GM23338 (cell line): ENCODE measurements at regions not wholly inside any gene's neighbourhood (a gene's known extent, or its start where the extent isn't known, plus 50 kb on each side); places are given as distances from the start of the nearest gene placed in this dataset.

Experiments
- ATAC-seq: fragments of 200-7000 bp; cut with Tn5 transposase; 3 replicates; pipeline ENCODE4 v1.9.1; 2020
- DNase-seq: peaks from one replicate; pipeline ENCODE4 v3.0.0-alpha.2; 2015; ENCODE audit warnings: low spot score
- H2AFZ ChIP-seq: fragments of 200-600 bp; sonication (generic); 2 replicates; pipeline ENCODE4 v1.8.0; 2016; ENCODE audit warnings: antibody characterized with exemption, mild to moderate bottlenecking, moderate library complexity
- H3F3A ChIP-seq: fragments of 200-600 bp; sonication (generic); replicated peaks from 2 replicates; pipeline ENCODE4 v1.8.0; 2017; ENCODE audit warnings: antibody characterized with exemption, mixed run types, low read depth
- H3K27ac ChIP-seq: fragments of 200-600 bp; sonication (generic); 2 replicates; pipeline ENCODE4 v1.6.1; 2016; ENCODE audit warnings: low read depth
- H3K27me3 ChIP-seq: fragments of 200-600 bp; sonication (generic); 2 replicates; pipeline ENCODE4 v1.8.0; 2016; ENCODE audit warnings: mild to moderate bottlenecking, mixed run types, moderate library complexity; ENCODE audit not compliant: insufficient read depth
- H3K36me3 ChIP-seq: fragments of 200-600 bp; sonication (generic); 2 replicates; pipeline ENCODE4 v1.8.0; 2016; ENCODE audit warnings: mild to moderate bottlenecking; ENCODE audit not compliant: insufficient read depth
- H3K4me1 ChIP-seq: fragments of 200-600 bp; sonication (generic); 2 replicates; pipeline ENCODE4 v1.8.0; 2016; ENCODE audit warnings: mild to moderate bottlenecking, moderate library complexity; ENCODE audit not compliant: insufficient read depth
- H3K4me2 ChIP-seq: fragments of 200-600 bp; sonication (generic); 2 replicates; pipeline ENCODE4 v1.7.1; 2017; ENCODE audit warnings: mixed run types
- H3K4me3 ChIP-seq: fragments of 200-600 bp; sonication (generic); 2 replicates; pipeline ENCODE4 v1.6.1; 2016; ENCODE audit warnings: mixed run types
- H3K79me2 ChIP-seq: fragments of 200-600 bp; sonication (generic); replicated peaks from 2 replicates; pipeline ENCODE4 v1.8.0; 2017; ENCODE audit warnings: mild to moderate bottlenecking; ENCODE audit not compliant: insufficient read depth
- H3K9me2 ChIP-seq: fragments of 200-600 bp; sonication (generic); 2 replicates; pipeline ENCODE4 v1.8.0; 2017; ENCODE audit not compliant: insufficient read depth
- H4K20me1 ChIP-seq: fragments of 200-600 bp; sonication (generic); replicated peaks from 2 replicates; pipeline ENCODE4 v1.8.0; 2017; ENCODE audit warnings: mild to moderate bottlenecking; ENCODE audit not compliant: insufficient read depth
- H3K27ac Mint-ChIP-seq: 2 replicates; pipeline ENCODE4 v1.8.0; 2020; ENCODE audit warnings: inconsistent platforms, mild to moderate bottlenecking, moderate library complexity, mixed read lengths
- H3K27me3 Mint-ChIP-seq: 3 replicates; pipeline ENCODE4 v1.8.0; 2022; ENCODE audit warnings: low read depth, mild to moderate bottlenecking, moderate library complexity, mixed read lengths, inconsistent platforms; ENCODE audit not compliant: insufficient read depth, poor library complexity
- H3K36me3 Mint-ChIP-seq: 3 replicates; pipeline ENCODE4 v1.8.0; 2021; ENCODE audit warnings: low read depth, mild to moderate bottlenecking, inconsistent platforms, moderate library complexity, mixed read lengths
- H3K4me1 Mint-ChIP-seq: 3 replicates; pipeline ENCODE4 v1.8.0; 2020; ENCODE audit warnings: mild to moderate bottlenecking, inconsistent platforms, mixed read lengths
- H3K4me3 Mint-ChIP-seq: 3 replicates; pipeline ENCODE4 v1.8.0; 2021; ENCODE audit warnings: moderate library complexity, mild to moderate bottlenecking, inconsistent platforms, mixed read lengths
- H3K9me3 Mint-ChIP-seq: 3 replicates; pipeline ENCODE4 v1.8.0; 2020; ENCODE audit warnings: moderate library complexity, mild to moderate bottlenecking, inconsistent platforms, mixed read lengths
- CREB1 ChIP-seq: fragments of 250-450 bp; sonication (Bioruptor Pico); IDR thresholded peaks from 2 replicates; pipeline ENCODE4 v1.5.0; 2020; ENCODE audit warnings: low read depth, mild to moderate bottlenecking, moderate library complexity
- EZH2phosphoT487 ChIP-seq: fragments of 200-600 bp; sonication (generic); IDR thresholded peaks from one replicate; pipeline ENCODE4 v1.8.1; 2018; ENCODE audit warnings: antibody characterized with exemption; ENCODE audit not compliant: unreplicated experiment
- JUNB ChIP-seq: IDR thresholded peaks from one replicate; pipeline ENCODE4 v1.6.1; 2016; ENCODE audit warnings: antibody characterized with exemption; ENCODE audit not compliant: unreplicated experiment
- NANOG ChIP-seq: IDR thresholded peaks from 2 replicates; pipeline ENCODE4 v1.6.1; 2016; ENCODE audit warnings: antibody characterized with exemption, borderline replicate concordance
- POLR2AphosphoS5 ChIP-seq: IDR thresholded peaks from 2 replicates; pipeline ENCODE4 v1.6.1; 2016; ENCODE audit warnings: antibody characterized with exemption, low read depth
- STAT1 ChIP-seq: IDR thresholded peaks from one replicate; pipeline ENCODE4 v1.6.1; 2016; ENCODE audit warnings: antibody characterized with exemption; ENCODE audit not compliant: unreplicated experiment
- ZNF114 ChIP-seq: fragments of 250-450 bp; sonication (Bioruptor Pico); IDR thresholded peaks from 2 replicates; pipeline ENCODE4 v1.5.0; 2020; ENCODE audit warnings: mild to moderate bottlenecking, moderate library complexity
- TF ChIP-seq, protein P1 (sequence below): IDR thresholded peaks from one replicate; pipeline ENCODE4 v1.6.1; 2018; ENCODE audit warnings: antibody characterized with exemption; ENCODE audit not compliant: unreplicated experiment
- TF ChIP-seq, protein P2 (sequence below), 2 experiments: fragments of 200-600 bp in 1 of 2; sonication (generic) in 1 of 2; conservative IDR thresholded peaks; 2 replicates each; pipeline versions ENCODE4 v1.5.1 to v1.6.1; 2016 to 2017; ENCODE audit warnings: antibody characterized with exemption in 2 of 2, low read depth in 2 of 2, mild to moderate bottlenecking in 2 of 2, moderate library complexity in 1 of 2
- TF ChIP-seq, protein P3 (sequence below): IDR thresholded peaks from 2 replicates; pipeline ENCODE4 v1.6.1; 2016; ENCODE audit warnings: antibody characterized with exemption

DNA sequence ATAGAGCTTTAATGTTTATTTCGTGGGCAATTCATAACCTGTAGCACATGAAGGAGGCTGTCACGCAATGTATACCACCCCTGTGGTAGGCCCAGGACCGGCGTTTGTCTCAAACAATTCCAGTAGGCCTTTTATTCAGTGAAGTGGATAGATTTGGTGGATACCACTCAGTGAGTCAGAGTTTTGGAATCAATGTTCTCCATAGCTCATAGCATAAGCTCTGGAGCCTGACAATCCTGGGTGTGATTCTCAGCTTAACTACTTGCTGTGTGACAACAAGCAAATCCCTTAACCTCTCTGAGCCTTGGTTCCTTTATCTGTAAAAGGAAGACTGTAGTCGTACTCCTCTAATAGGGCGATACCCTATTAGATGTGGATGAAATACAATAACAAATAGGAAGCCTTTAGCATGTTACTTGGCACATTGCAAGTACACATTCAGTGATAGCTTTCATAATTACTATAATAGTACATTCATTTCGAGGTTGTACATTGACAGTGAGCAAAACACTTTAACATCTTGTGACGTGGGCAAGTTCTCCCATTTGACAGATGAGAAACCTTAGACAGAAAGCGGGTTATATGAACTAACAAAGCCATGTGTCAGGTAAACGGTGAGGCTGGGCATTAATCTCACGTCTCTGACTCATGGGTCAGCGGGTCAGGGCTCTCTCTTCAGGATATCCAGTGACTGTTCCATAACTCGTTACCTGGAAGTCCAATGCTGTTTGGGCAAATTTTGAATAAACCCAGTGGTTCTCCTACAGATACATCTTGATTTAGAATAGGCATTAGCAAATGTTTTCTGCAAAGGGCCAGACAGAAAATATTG, 130.8 kb downstream of the C9orf152 start:
- Mint-ChIP-seq H3K27ac (no peak overlapping the region), H3K27me3 (peaks cover 2% of the 10 kb centered on the region), H3K36me3 (no peaks in the 10 kb centered on the region), H3K9me3 (no peaks in the 10 kb centered on the region; the same call in 2 of the 3 replicates), H3K4me3 (no peak overlapping the region), H3K4me1 (peaks cover 22% of the 10 kb centered on the region)
- Histone ChIP-seq H3K9me2 (peaks cover 3% of the 10 kb centered on the region; the same call in 1 of the 2 replicates), H3K27ac (no peak overlapping the region), H3K79me2 (peaks cover 89% of the 10 kb centered on the region), H3K4me1 (peaks cover 4% of the 10 kb centered on the region), H3K4me2 (no peak overlapping the region), H3F3A (no peaks in the 10 kb centered on the region), H2AFZ (no peak overlapping the region), H3K36me3 (no peaks in the 10 kb centered on the region), H3K27me3 (no peaks in the 10 kb centered on the region), H4K20me1 (peaks cover 19% of the 10 kb centered on the region), H3K4me3 (no peak overlapping the region)
- ATAC-seq (no peak), DNase-seq (no peak)
- no peak for TF ChIP-seq POLR2AphosphoS5
- TF ChIP-seq ZNF114 (CRISPR knock-in tag) = no peak
- TF ChIP-seq, protein P1, sequence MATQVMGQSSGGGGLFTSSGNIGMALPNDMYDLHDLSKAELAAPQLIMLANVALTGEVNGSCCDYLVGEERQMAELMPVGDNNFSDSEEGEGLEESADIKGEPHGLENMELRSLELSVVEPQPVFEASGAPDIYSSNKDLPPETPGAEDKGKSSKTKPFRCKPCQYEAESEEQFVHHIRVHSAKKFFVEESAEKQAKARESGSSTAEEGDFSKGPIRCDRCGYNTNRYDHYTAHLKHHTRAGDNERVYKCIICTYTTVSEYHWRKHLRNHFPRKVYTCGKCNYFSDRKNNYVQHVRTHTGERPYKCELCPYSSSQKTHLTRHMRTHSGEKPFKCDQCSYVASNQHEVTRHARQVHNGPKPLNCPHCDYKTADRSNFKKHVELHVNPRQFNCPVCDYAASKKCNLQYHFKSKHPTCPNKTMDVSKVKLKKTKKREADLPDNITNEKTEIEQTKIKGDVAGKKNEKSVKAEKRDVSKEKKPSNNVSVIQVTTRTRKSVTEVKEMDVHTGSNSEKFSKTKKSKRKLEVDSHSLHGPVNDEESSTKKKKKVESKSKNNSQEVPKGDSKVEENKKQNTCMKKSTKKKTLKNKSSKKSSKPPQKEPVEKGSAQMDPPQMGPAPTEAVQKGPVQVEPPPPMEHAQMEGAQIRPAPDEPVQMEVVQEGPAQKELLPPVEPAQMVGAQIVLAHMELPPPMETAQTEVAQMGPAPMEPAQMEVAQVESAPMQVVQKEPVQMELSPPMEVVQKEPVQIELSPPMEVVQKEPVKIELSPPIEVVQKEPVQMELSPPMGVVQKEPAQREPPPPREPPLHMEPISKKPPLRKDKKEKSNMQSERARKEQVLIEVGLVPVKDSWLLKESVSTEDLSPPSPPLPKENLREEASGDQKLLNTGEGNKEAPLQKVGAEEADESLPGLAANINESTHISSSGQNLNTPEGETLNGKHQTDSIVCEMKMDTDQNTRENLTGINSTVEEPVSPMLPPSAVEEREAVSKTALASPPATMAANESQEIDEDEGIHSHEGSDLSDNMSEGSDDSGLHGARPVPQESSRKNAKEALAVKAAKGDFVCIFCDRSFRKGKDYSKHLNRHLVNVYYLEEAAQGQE = no peak

- H3K36me3 Mint-ChIP-seq = no peaks in the 10 kb centered on the region
- H3K27me3 Mint-ChIP-seq = peaks cover 2% of the 10 kb centered on the region
- TF ChIP-seq, protein P2, sequence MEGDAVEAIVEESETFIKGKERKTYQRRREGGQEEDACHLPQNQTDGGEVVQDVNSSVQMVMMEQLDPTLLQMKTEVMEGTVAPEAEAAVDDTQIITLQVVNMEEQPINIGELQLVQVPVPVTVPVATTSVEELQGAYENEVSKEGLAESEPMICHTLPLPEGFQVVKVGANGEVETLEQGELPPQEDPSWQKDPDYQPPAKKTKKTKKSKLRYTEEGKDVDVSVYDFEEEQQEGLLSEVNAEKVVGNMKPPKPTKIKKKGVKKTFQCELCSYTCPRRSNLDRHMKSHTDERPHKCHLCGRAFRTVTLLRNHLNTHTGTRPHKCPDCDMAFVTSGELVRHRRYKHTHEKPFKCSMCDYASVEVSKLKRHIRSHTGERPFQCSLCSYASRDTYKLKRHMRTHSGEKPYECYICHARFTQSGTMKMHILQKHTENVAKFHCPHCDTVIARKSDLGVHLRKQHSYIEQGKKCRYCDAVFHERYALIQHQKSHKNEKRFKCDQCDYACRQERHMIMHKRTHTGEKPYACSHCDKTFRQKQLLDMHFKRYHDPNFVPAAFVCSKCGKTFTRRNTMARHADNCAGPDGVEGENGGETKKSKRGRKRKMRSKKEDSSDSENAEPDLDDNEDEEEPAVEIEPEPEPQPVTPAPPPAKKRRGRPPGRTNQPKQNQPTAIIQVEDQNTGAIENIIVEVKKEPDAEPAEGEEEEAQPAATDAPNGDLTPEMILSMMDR (conservative IDR thresholded peaks at IDR 0.05; ENCODE audit: low read depth in 2 of 2) = no peak
- TF ChIP-seq STAT1 = no peak
- TF ChIP-seq JUNB = no peak
- TF ChIP-seq, protein P3, sequence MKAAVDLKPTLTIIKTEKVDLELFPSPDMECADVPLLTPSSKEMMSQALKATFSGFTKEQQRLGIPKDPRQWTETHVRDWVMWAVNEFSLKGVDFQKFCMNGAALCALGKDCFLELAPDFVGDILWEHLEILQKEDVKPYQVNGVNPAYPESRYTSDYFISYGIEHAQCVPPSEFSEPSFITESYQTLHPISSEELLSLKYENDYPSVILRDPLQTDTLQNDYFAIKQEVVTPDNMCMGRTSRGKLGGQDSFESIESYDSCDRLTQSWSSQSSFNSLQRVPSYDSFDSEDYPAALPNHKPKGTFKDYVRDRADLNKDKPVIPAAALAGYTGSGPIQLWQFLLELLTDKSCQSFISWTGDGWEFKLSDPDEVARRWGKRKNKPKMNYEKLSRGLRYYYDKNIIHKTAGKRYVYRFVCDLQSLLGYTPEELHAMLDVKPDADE = no peak
- no peak for TF ChIP-seq NANOG
- no peak for TF ChIP-seq POLR2AphosphoS5
- TF ChIP-seq EZH2phosphoT487 = no peak
- no peak for TF ChIP-seq CREB1 (CRISPR knock-in tag)
- TF ChIP-seq, protein P1 = no peak
- no peak overlapping the region for H3K4me2 ChIP-seq
- H3F3A ChIP-seq = no peaks in the 10 kb centered on the region
- no peaks in the 10 kb centered on the region for H3K27me3 ChIP-seq
- H3K4me3 Mint-ChIP-seq = no peak overlapping the region
- DNase-seq = no peak
- H3K9me2 ChIP-seq = peaks cover 6% of the 10 kb centered on the region
- peaks cover 20% of the 10 kb centered on the region for H3K4me1 Mint-ChIP-seq
- no peak for ATAC-seq
- no peak overlapping the region for H3K4me3 ChIP-seq
- no peak overlapping the region for H2AFZ ChIP-seq
- no peaks in the 10 kb centered on the region for H3K36me3 ChIP-seq
- H3K27ac ChIP-seq = no peak overlapping the region
- H3K9me3 Mint-ChIP-seq = no peaks in the 10 kb centered on the region; the same call in 2 of the 3 replicates
- H4K20me1 ChIP-seq = peaks cover 19% of the 10 kb centered on the region
- H3K79me2 ChIP-seq = peaks cover 90% of the 10 kb centered on the region
- peaks cover 4% of the 10 kb centered on the region for H3K4me1 ChIP-seq
- no peak overlapping the region for H3K27ac Mint-ChIP-seq
Observed at GRCh38 chr9:110077925-110078324, 130.0 kb downstream of the C9orf152 start.
